Omental fat pad (tissue), 3 donors: ENCODE measurements at regions not wholly inside any gene's neighbourhood (a gene's known extent, or its start where the extent isn't known, plus 50 kb on each side); places are given as distances from the start of the nearest gene placed in this dataset.

Experiments used
- ATAC-seq: fragments of 150-250 bp; one replicate; pipeline ENCODE4 v1.9.1; 2016; ENCODE audit warnings: mild to moderate bottlenecking, moderate library complexity; ENCODE audit not compliant: low FRiP score
- DNase-seq: peaks from one replicate; pipeline ENCODE4 v3.0.0-alpha.2; 2019; ENCODE audit warnings: low spot score
- TF ChIP-seq, protein P1 (sequence below), 3 donors: fragments of 450-650 bp; IDR thresholded peaks; one replicate each; pipeline ENCODE4 v1.5.1; 2016 to 2017; ENCODE audit warnings: antibody characterized with exemption in 3 of 3, mild to moderate bottlenecking in 3 of 3, moderate library complexity in 2 of 3

DNA sequence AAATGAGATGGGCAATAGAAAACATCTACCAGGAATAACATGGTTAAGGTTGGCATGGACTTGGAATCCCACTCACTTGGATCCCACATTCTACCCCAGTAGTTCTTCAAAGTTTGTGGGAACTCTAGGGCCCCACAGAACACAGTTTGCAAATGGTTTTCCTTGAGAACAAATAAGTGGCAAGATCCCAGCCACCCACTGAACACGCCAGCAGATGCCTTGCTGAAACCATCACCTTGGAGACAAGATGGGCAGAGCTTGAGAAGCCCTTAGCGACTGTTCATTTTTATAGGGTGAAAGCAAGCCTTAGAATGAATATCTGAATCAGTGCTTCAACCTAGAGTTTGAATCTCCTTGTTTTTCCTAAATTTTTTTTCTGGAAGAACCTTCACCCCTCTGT is 349.1 kb downstream of the RPS24 start:
- DNase-seq (no peak), ATAC-seq (no peak)
- TF ChIP-seq, protein P1, sequence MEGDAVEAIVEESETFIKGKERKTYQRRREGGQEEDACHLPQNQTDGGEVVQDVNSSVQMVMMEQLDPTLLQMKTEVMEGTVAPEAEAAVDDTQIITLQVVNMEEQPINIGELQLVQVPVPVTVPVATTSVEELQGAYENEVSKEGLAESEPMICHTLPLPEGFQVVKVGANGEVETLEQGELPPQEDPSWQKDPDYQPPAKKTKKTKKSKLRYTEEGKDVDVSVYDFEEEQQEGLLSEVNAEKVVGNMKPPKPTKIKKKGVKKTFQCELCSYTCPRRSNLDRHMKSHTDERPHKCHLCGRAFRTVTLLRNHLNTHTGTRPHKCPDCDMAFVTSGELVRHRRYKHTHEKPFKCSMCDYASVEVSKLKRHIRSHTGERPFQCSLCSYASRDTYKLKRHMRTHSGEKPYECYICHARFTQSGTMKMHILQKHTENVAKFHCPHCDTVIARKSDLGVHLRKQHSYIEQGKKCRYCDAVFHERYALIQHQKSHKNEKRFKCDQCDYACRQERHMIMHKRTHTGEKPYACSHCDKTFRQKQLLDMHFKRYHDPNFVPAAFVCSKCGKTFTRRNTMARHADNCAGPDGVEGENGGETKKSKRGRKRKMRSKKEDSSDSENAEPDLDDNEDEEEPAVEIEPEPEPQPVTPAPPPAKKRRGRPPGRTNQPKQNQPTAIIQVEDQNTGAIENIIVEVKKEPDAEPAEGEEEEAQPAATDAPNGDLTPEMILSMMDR (IDR thresholded peaks at IDR 0.05): no peak

DNA sequence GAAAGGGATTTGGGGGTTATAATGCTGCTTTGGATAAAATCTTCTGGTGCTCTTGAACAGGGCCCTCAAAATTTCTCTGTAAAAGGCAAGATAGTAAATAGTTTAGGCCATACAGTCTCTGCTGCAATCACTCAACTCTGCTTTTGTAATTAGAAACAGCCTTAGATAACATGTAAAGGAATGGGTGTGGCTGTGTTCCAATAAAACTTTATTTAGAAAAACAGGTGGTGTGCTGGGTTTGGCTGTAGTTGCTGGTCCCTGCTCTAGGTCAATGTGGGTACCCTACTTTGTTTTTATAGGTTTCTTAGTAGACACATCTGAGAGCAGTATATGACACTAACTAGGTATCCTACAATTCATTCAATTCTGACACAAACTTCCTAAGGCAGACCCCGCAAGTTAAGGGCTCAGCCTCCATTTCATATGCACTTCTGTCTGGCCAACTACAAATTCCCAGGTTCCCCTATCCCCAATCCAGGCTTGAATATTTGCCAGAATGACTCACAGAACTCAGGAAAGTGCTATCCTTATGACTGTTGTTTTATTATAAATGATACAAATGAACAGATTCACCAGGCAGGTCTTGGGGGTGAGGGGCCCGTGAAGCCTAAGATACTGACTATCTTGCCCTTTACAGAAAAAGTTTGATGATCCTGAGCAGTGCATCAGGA is 349.9 kb downstream of the RPS24 start:
- ATAC-seq: peak; percentile 46
- TF ChIP-seq, protein P1 (IDR thresholded peaks at IDR 0.05): no peak
- DNase-seq: no peak

DNA sequence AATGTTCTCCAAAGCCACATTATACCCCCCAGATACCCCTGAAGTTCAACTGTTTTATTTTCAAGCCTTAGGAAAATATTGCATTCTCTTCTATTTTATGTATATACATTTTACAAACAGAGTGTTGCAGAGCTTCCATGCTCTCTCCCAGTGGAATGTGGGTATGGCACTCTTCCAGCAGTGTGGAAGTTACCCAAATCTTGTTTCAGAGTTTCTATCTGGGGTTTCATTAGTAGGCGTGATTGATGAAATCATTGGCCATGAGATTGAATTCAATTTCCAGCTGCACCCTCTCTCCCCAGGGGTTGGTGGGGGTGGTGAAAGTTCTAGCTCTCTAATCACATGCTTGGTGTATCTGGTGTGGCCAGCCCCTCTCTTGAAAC is 350.4 kb downstream of the RPS24 start:
- TF ChIP-seq, protein P1 (IDR thresholded peaks at IDR 0.05): no peak
- ATAC-seq: no peak
- no peak for DNase-seq

DNA sequence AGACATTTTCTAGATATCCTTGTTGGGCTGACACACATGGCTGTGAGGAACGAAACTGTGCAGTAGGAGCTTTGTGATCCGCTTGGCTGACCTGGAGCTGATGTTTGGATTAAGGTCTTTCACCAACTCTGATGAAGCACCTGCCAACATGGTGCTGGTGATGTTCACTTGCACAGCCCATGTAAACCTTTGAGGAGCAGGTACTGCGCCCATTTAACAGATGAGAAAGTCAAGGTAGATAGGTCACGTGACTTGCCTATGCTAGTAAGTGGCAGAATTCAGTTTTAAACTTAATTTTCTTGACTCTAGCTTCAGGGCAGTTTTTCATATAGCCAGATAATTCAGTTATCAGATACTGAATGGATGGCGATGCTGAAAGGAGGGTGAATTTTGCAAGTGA is 351.9 kb downstream of the RPS24 start:
- TF ChIP-seq, protein P1 (IDR thresholded peaks at IDR 0.05): no peak
- ATAC-seq: no peak
- no peak for DNase-seq

GRCh38 chr10:78386509-78386908 is 352.8 kb downstream of the RPS24 start:
- TF ChIP-seq, protein P1 (IDR thresholded peaks at IDR 0.05): no peak
- ATAC-seq: no peak
- no peak for DNase-seq

GRCh38 chr10:78388331-78389050 is 354.8 kb downstream of the RPS24 start:
- TF ChIP-seq, protein P1 (IDR thresholded peaks at IDR 0.05): no peak
- ATAC-seq: no peak
- DNase-seq: no peak

DNA sequence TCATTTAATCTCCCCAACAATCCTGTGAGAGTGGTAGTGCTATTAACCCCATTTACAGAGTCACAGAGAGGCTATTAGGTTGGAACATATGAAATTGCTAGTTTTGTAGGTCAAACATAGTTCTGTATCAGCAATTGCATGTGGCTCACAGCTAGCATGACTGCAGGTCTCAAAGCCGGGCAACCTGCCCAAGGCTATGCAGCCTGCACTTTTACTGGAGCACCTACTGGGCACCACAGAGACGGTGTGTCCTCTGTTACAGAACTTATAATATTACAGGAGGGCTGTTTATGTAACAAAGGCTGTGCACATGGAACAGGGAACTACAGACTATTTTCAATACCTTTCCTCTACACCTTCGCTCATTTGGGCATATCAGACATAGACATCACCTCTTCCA is 355.8 kb downstream of the RPS24 start:
- ATAC-seq (no peak), DNase-seq (no peak)
- TF ChIP-seq, protein P1 (IDR thresholded peaks at IDR 0.05): no peak
